ENCODE measurements at regions not wholly inside any gene's neighbourhood (a gene's known extent, or its start where the extent isn't known, plus 50 kb on each side); places are given as distances from the start of the nearest gene placed in this dataset.

GRCh38 chr12:69129017-69129416 lies 110.4 kb upstream of the CPSF6 start:
- no peak for TF ChIP-seq CTCF (IDR thresholded peaks at IDR 0.05; ENCODE audit: control insufficient read depth, insufficient read depth, low read depth, low read length, missing control alignments)
- H3K4me3 ChIP-seq (ENCODE audit: control insufficient read depth, low read depth, low read length), result no peak overlapping the region

GRCh38 chr12:69129564-69129963 lies 109.8 kb upstream of the CPSF6 start:
- TF ChIP-seq CTCF (IDR thresholded peaks at IDR 0.05; ENCODE audit: control insufficient read depth, insufficient read depth, low read depth, low read length, missing control alignments), result no peak
- H3K4me3 ChIP-seq (ENCODE audit: control insufficient read depth, low read depth, low read length), result no peak overlapping the region
- no peak for DNase-seq (ENCODE audit: low read depth)

More at GRCh38 chr12:69129017-69129416, 110.4 kb upstream of the CPSF6 start:
- no peak for DNase-seq (ENCODE audit: low read depth)

- no peak overlapping the region for H3K4me3 ChIP-seq (ENCODE audit: control insufficient read depth, low read depth, low read length)
- no peak for DNase-seq (ENCODE audit: low read depth)
- no peak for TF ChIP-seq CTCF (IDR thresholded peaks at IDR 0.05; ENCODE audit: control insufficient read depth, insufficient read depth, low read depth, low read length, missing control alignments)
Observed at GRCh38 chr12:69130064-69130463, 109.3 kb upstream of the CPSF6 start.

GRCh38 chr12:69131077-69131476 lies 108.3 kb upstream of the CPSF6 start:
- TF ChIP-seq CTCF (IDR thresholded peaks at IDR 0.05; ENCODE audit: control insufficient read depth, insufficient read depth, low read depth, low read length, missing control alignments), result no peak

GRCh38 chr12:69136931-69137613 lies 102.3 kb upstream of the CPSF6 start:
- no peak overlapping the region for H3K4me3 ChIP-seq (ENCODE audit: control insufficient read depth, low read depth, low read length)

More at GRCh38 chr12:69131077-69131476, 108.3 kb upstream of the CPSF6 start:
- DNase-seq (ENCODE audit: low read depth), result no peak
- H3K4me3 ChIP-seq (ENCODE audit: control insufficient read depth, low read depth, low read length), result no peak overlapping the region

GRCh38 chr12:69141074-69141473 lies 98.3 kb upstream of the CPSF6 start:
- no peak for TF ChIP-seq CTCF (IDR thresholded peaks at IDR 0.05; ENCODE audit: control insufficient read depth, insufficient read depth, low read depth, low read length, missing control alignments)
- H3K4me3 ChIP-seq (ENCODE audit: control insufficient read depth, low read depth, low read length), result no peak overlapping the region
- no peak for DNase-seq (ENCODE audit: low read depth)

More at GRCh38 chr12:69136931-69137613, 102.3 kb upstream of the CPSF6 start:
- no peak for DNase-seq (ENCODE audit: low read depth)
- no peak for TF ChIP-seq CTCF (IDR thresholded peaks at IDR 0.05; ENCODE audit: control insufficient read depth, insufficient read depth, low read depth, low read length, missing control alignments)
